HepG2 (cell line): ENCODE measurements at regions not wholly inside any gene's neighbourhood (a gene's known extent, or its start where the extent isn't known, plus 50 kb on each side); places are given as distances from the start of the nearest gene placed in this dataset.

Experiments used
- ATAC-seq: fragments of 200-7000 bp; cut with Tn5 transposase; 3 replicates; pipeline ENCODE4 v1.9.1; 2020; ENCODE audit warnings: mild to moderate bottlenecking, moderate library complexity
- BruUV-seq: library from RNA; stranded (reverse); fragments of 400-500 nt; replicated peaks from 2 replicates; lab custom pipeline; 2021; lab: Mats Ljungman, UMichigan
- CTCF ChIA-PET: fragments of 300-600 bp; formaldehyde crosslinking; extraction: SDS; loops from one replicate; lab custom pipeline; 2021; ENCODE audit warnings: low total read pairs, inconsistent platforms, low intra/inter-chr PET ratio; lab: Yijun Ruan, JAX
- POLR2A ChIA-PET: fragments of 350-600 bp; sonication (Branson Sonifier 250); formaldehyde crosslinking; loops from one replicate; lab custom pipeline; 2020; ENCODE audit warnings: antibody characterized with exemption, inconsistent platforms; lab: Yijun Ruan, JAX
- DNase-seq: peaks from one replicate; pipeline ENCODE4 v3.0.0-alpha.2; 2015; ENCODE audit warnings: low spot score
- FAIRE-seq: peaks from 3 replicates; lab custom pipeline; 2011; peaks lifted over from hg19 to GRCh38; lab: Jason Lieb, UNC
- H2AFZ ChIP-seq: one replicate; pipeline ENCODE4 v1.6.1; 2011; ENCODE audit warnings: low read length, inconsistent platforms
- H3K27ac ChIP-seq: fragments of 300-600 bp; 3 replicates; pipeline ENCODE4 v1.8.0; 2011; ENCODE audit warnings: mixed run types, mild to moderate bottlenecking, mixed read lengths, low read length, inconsistent platforms; ENCODE audit not compliant: insufficient read depth; ENCODE audit errors: extremely low read length
- H3K27me3 ChIP-seq, 2 experiments: fragments of 200-600 bp in 1 of 2; 2 replicates in 1 of 2; 3 replicates in 1 of 2; pipeline versions ENCODE4 v1.6.0 to v1.8.0; 2011; ENCODE audit warnings: low read length in 2 of 2, mild to moderate bottlenecking in 2 of 2, moderate library complexity in 2 of 2, inconsistent platforms in 1 of 2; ENCODE audit not compliant: insufficient read depth in 2 of 2, control insufficient read depth in 1 of 2
- H3K36me3 ChIP-seq, 2 experiments: fragments of 200-600 bp in 1 of 2; replicated peaks in 1 of 2; 2 replicates in 1 of 2; 3 replicates in 1 of 2; pipeline versions ENCODE4 v1.5.1 to v1.8.0; 2011; ENCODE audit warnings: low read length in 2 of 2, inconsistent platforms in 1 of 2; ENCODE audit not compliant: insufficient read depth in 2 of 2, control insufficient read depth in 1 of 2
- H3K4me1 ChIP-seq: 2 replicates; pipeline ENCODE4 v1.5.1; 2012; ENCODE audit warnings: low read length, inconsistent platforms; ENCODE audit not compliant: insufficient read depth
- H3K4me2 ChIP-seq: 2 replicates; pipeline ENCODE4 v1.6.0; 2011; ENCODE audit warnings: low read depth, low read length, inconsistent platforms
- H3K4me3 ChIP-seq, 3 experiments: fragments of 200-600 bp in 1 of 3; sonication (generic), shearing (Covaris generic) in 1 of 3; replicated peaks in 1 of 3; 2 replicates each; pipeline ENCODE4 v1.5.1; 2011 to 2016; ENCODE audit warnings: low read length in 3 of 3, inconsistent platforms in 2 of 3, low read depth in 2 of 3, mild to moderate bottlenecking in 2 of 3, control low read depth in 1 of 3, mixed read lengths in 1 of 3; ENCODE audit not compliant: insufficient read depth in 1 of 3
- H3K79me2 ChIP-seq: one replicate; pipeline ENCODE4 v1.6.1; 2011; ENCODE audit warnings: low read length, inconsistent platforms; ENCODE audit not compliant: insufficient read depth
- H3K9ac ChIP-seq: 2 replicates; pipeline ENCODE4 v1.6.0; 2011; ENCODE audit warnings: mild to moderate bottlenecking, low read depth, low read length, inconsistent platforms; ENCODE audit not compliant: insufficient read depth
- H3K9me3 ChIP-seq: 2 replicates; pipeline ENCODE4 v1.5.1; 2012; ENCODE audit warnings: mild to moderate bottlenecking, low read length
- H4K20me1 ChIP-seq: 2 replicates; pipeline ENCODE4 v1.6.0; 2011; ENCODE audit warnings: inconsistent platforms, mild to moderate bottlenecking, low read length, moderate library complexity; ENCODE audit not compliant: insufficient read depth
- CEBPZ ChIP-seq: IDR thresholded peaks from 2 replicates; pipeline ENCODE4 v1.6.1; 2012; ENCODE audit warnings: low read length, improper control_type of control experiment
- DMAP1 ChIP-seq: IDR thresholded peaks from 2 replicates; pipeline ENCODE4 v1.6.1; 2016
- KAT2B ChIP-seq: fragments of 150-350 bp; IDR thresholded peaks from 2 replicates; pipeline ENCODE4 v1.6.1; 2014; ENCODE audit warnings: low read depth, low read length, borderline replicate concordance
- MNT ChIP-seq: fragments of 450-650 bp; IDR thresholded peaks from 2 replicates; pipeline ENCODE4 v1.6.1; 2016
- RERE ChIP-seq: IDR thresholded peaks from 2 replicates; pipeline ENCODE4 v1.6.1; 2016; ENCODE audit warnings: low read depth, missing genetic modification reagents, missing compliant biosample characterization
- SNAPC5 ChIP-seq: sonication (generic); formaldehyde crosslinking; IDR thresholded peaks from 2 replicates; pipeline ENCODE4 v1.8.1; 2023; ENCODE audit warnings: mild to moderate bottlenecking, missing genetic modification reagents, borderline replicate concordance
- XRCC5 ChIP-seq: fragments of 200-400 bp; formaldehyde crosslinking; optimal IDR thresholded peaks from 2 replicates; pipeline ENCODE3; 2017; ENCODE audit warnings: mild to moderate bottlenecking, low read length
- ZNF33B ChIP-seq: sonication (generic); formaldehyde crosslinking; IDR thresholded peaks from 2 replicates; pipeline ENCODE4 v1.5.1; 2020; ENCODE audit warnings: mild to moderate bottlenecking, missing genetic modification reagents
- ZNF510 ChIP-seq: sonication (generic); formaldehyde crosslinking; IDR thresholded peaks from 2 replicates; pipeline ENCODE4 v1.4.0; 2020; ENCODE audit warnings: low read depth, mild to moderate bottlenecking, missing genetic modification reagents
- ZNF563 ChIP-seq: sonication (generic); formaldehyde crosslinking; IDR thresholded peaks from 2 replicates; pipeline ENCODE4 v1.8.0; 2022; ENCODE audit warnings: mild to moderate bottlenecking, moderate library complexity, missing genetic modification reagents
- ZNF576 ChIP-seq: sonication (generic); formaldehyde crosslinking; IDR thresholded peaks from 2 replicates; pipeline ENCODE4 v1.4.0; 2020; ENCODE audit warnings: mild to moderate bottlenecking, missing genetic modification reagents
- ZNF629 ChIP-seq: sonication (generic); formaldehyde crosslinking; conservative IDR thresholded peaks from 2 replicates; pipeline ENCODE4 v1.5.0; 2020; ENCODE audit warnings: missing genetic modification reagents
- ZNF746 ChIP-seq: sonication (generic); formaldehyde crosslinking; IDR thresholded peaks from 2 replicates; pipeline ENCODE4 v1.8.0; 2022; ENCODE audit warnings: mild to moderate bottlenecking, missing genetic modification reagents
- ZNF768 ChIP-seq: sonication (generic); formaldehyde crosslinking; IDR thresholded peaks from 2 replicates; pipeline ENCODE4 v1.4.0; 2020; ENCODE audit warnings: missing genetic modification reagents
- WGBS: methylation state at CpG from one replicate; pipeline ENCODE4 v1.1.6; 2017; ENCODE audit warnings: low lambda C conversion rate; 5-methylcytosine and 5-hydroxymethylcytosine counted together
- in situ Hi-C: cut with HindIII; loops from 2 replicates; pipeline ENCODE4 v1.10.0; 2017; ENCODE audit warnings: low pct_unique_long_range_greater_than_20kb; ENCODE audit not compliant: extremely low pct_ligation_motif_present
- intact Hi-C: fragments of 100-400 bp; cut with micrococcal nuclease; formaldehyde crosslinking; loops from one replicate; pipeline ENCODE4 v1.10.0; 2022; ENCODE audit not compliant: unreplicated experiment

- Histone ChIP-seq H3K4me2 (no peak overlapping the region), H3K27me3 (no peaks in the 10 kb centered on the region; a peak in 1 of 5 replicates), H3K36me3 (no peaks in the 10 kb centered on the region), H2AFZ (no peak overlapping the region), H3K4me1 (no peaks in the 10 kb centered on the region), H3K9me3 (no peaks in the 10 kb centered on the region), H4K20me1 (no peaks in the 10 kb centered on the region), H3K79me2 (no peaks in the 10 kb centered on the region), H3K27ac (no peak overlapping the region), H3K9ac (no peak overlapping the region), H3K4me3 (no peak overlapping the region)
- 0% methylated on average over 7 of the region's 7 CpGs for WGBS
- ATAC-seq (no peak), FAIRE-seq (no peak), DNase-seq (no peak)
- CTCF ChIA-PET = no interaction called here
- intact Hi-C loops = no loop called here
- POLR2A ChIA-PET = no interaction called here
- BruUV-seq = no TSS peak
- in situ Hi-C loops = no loop called here
- TF ChIP-seq ZNF629 (no peak), DMAP1 (no peak), ZNF746 (CRISPR knock-in tag) (no peak), RERE (CRISPR knock-in tag) (no peak), ZNF563 (CRISPR knock-in tag) (no peak), CEBPZ (no peak), KAT2B (no peak), MNT (no peak), ZNF768 (CRISPR knock-in tag) (no peak), ZNF510 (CRISPR knock-in tag) (no peak), ZNF33B (CRISPR knock-in tag) (no peak), SNAPC5 (CRISPR knock-in tag) (no peak), XRCC5 (no peak), ZNF576 (CRISPR knock-in tag) (no peak)
Observed at GRCh38 chr4:110704748-110705439, 82.0 kb upstream of the PITX2 start.
